ENCODE measurements at regions not wholly inside any gene's neighbourhood (a gene's known extent, or its start where the extent isn't known, plus 50 kb on each side); places are given as distances from the start of the nearest gene placed in this dataset.
"Not testable (repeated sequence)": the region's sequence is repeated elsewhere in the genome, so short reads cannot be mapped to it uniquely, and the experiment has no call there.

DNA sequence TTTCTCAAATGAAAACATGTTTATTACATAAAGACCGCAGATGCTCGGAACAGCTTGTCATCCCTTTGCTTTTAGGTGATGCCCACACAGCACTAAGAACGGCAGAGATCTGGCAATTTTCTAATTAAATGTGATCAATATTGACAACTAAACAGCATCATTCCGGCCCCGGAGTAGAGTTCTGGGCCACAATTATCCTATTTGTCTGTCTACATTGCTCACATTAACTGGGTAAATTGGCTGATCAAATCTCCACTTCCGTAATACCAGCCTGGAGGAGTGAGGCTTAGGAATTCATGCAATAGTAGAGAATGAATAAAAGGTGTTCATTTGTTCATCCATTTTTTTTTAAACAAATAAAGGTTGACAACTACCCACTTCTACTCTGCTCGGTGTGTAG, 245.1 kb upstream of the C9orf72 start:
- no peak for DNase-seq (ENCODE audit: low read depth)

DNA sequence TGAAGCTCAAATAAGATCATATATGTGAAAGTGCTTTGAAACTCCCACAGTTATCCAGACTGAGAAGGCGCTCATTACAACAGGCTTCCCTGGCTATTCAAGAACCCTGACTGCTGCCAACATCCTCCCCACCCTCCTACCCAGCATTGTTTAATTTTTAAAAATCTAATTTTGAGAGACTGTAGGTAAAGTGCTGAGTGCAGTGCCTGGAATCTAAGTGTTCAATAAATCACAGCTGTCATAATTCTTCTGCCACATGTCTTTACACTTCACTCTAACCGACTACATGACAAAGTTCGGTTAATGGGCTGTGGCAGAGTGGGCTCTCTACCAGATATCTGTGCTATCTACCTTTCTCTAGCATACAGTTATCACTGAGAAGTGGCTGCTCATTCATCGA, 255.6 kb upstream of the C9orf72 start:
- DNase-seq (ENCODE audit: low read depth) = no peak

DNA sequence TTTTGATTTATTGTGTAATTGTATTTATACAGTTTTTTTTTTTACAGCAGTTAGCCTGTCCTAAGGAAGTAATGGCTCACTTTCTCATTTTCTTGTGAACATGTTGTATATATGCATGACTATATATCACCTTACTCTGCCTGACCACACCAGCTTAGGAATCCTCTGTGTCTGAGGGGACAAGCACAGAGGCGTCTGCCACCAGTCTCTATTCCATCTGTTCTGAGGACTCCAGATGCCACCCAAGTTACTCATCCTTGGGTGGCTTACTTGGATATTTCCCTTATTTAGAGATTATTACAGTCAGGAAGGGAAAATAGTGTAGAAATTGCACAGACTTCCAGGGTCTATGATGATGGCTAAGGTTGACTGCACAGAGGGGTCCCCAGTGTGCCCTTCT, 256.3 kb upstream of the C9orf72 start:
- no peak for DNase-seq (ENCODE audit: low read depth)

DNA sequence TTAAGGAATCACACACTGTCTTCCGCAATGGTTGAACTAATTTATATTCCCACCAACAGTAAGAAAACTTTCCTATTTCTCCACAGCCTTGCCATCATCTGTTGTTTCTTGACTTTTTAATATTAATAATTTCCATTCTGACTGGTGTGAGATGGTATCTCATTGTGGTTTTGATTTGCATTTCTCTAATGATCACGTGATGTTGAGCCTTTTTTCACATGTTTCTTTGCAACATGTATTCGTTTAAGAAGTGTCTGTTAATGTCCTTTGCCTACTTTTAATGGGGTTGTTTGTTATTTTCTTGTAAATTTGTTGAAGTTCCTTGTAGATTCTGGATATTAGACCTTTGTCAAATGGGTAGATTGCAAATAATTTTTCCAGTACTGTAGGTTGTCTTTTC, 258.8 kb upstream of the C9orf72 start:
- DNase-seq (ENCODE audit: low read depth) = not testable (repeated sequence)

DNA sequence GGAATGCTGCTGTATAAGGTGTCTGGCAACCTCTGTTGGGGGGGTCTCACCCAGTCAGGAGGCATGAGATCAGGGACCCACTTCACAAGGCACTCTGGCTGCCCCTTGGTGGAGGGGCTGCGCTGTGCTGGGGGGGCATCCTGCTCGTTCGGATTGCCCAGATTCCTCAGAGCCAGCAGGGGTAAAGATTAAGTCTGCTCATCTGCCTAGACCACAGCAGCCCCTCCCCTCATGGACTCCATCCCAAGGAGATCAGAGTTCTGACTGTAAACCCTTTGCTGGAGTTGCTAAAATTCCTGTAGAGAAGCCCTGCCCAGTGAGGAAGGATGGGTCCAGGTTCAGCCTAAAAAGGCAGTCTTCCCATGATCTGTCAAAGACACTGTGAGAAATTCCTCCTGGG, 262.0 kb upstream of the C9orf72 start:
- DNase-seq (ENCODE audit: low read depth) = no peak

DNA sequence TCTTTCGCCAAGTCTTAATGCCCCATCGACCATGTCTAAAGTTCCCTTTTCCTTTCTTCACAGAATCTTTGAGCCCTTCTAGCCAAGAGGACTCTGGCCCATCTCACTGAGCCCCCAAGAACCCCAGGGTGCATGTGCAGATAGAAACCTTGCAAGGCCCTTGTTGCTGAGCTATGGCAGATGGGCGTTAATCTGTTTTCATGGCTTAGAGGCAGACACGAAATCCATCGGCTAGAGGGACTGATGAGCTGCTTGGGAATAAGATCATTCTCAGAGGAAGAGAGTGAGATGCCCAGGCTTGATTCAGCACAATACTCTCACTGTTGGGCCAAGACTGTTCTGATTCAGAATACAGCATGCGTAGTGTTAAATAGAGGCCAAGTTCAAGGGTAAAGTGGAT, 262.5 kb upstream of the C9orf72 start:
- DNase-seq (ENCODE audit: low read depth) = no peak

DNA sequence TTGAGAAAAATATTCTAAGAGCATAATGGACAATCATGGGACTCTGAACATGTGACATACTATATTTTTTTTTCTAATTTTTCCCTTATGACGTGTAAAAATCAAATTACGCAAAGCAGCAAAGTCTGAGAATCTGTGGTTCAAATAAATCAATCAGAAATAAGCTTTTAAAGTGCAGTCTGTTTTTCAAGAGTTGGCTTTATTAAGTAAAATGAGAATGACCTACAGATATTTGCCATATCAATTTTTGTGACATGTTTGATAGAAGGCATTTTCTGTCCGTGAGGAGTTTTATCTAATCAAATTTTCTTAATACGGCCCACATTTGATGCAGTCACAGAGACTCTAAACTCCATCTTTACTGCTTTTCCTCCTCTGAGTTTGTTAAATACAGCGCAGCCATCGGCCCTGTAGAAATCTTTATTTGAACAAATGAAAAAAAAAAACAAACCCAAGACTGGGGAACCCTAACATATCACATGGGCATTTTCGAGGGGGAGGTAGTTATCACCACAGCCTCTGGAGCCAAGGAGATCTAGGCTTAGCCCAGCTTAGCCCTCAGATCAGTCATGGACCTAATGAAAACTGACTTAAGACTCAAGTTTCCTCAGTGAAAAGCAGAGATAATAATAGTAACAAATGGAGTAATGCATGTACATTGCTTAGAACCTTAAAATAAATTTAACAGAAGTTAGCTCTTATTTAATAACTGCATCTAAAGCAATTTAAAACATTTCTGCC, 263.6 kb upstream of the C9orf72 start:
- DNase-seq (ENCODE audit: low read depth) = no peak

DNA sequence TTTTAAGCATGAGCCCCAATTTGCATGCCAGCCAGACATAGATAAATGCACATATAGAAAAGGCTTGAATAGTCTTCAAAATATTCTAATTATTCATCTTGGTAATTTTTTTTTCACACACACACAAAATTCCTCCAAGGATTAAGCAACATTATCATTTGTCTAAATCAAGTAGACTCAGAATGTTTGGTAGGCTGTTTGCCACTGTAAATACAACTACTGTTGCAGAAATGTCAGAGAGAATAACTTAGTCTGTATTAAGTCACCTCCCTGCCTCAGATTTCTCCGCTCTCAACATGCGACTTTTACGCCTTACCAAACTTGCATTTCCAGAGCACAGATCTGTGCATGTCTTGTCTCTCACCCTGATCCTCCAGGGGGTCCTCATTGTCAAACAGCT, 265.6 kb upstream of the C9orf72 start:
- DNase-seq (ENCODE audit: low read depth) = no peak

DNA sequence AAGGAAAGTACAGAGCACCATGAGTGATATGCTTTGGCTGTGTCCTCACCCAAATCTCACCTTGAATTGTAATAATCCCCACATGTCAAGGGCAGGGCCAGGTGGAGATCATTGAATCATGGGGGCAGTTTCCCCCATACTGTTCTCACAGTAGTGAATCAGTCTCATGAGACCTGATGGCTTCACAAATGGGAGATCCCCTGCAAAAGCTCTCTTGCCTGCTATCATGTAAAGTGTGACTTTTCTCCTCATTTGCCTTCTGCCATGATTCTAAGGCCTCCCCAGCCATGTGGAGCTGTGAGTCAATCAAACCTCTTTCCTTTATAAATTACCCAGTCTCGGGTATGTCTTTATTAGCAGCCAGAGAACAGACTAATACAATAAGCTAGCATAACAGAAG, 266.5 kb upstream of the C9orf72 start:
- not testable (repeated sequence) for DNase-seq (ENCODE audit: low read depth)

DNA sequence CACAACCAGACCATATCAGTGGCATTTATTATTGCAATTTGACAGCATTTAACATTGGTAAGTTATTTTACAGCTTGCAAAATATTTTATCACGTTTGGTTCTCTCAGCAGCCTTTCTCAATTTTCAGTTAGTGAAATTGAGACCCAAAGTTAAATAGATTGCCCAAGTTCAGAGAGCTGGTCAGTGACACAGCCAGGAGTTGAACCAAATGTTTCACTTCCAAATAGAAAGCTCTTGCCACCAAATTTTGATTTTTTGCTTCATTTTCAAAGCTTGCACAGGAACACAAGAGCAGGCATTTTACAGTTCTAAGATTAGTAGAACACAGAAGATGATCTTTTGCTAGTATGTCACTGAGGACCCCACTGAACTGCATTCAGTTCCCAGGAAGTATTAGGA, 271.5 kb upstream of the C9orf72 start:
- DNase-seq (ENCODE audit: low read depth) = no peak

DNA sequence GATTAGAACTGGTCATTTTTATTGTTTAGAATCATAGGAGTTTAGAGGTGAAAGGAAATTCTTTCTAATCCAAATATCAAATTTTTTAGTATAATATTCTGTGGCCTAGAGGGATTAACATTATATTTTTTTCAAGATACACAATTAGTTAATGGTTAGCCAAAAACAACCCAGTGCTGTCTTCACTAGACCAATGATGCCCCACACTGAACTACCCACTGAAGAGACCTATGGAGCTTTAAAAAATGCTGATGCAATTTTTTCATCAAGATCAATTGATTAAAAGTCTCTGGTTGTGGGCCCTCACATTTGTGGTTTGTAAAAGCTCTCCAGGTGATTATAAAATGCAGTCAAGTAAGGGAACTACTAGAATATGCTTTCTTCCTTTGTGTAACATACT, 274.1 kb upstream of the C9orf72 start:
- DNase-seq (ENCODE audit: low read depth) = no peak

DNA sequence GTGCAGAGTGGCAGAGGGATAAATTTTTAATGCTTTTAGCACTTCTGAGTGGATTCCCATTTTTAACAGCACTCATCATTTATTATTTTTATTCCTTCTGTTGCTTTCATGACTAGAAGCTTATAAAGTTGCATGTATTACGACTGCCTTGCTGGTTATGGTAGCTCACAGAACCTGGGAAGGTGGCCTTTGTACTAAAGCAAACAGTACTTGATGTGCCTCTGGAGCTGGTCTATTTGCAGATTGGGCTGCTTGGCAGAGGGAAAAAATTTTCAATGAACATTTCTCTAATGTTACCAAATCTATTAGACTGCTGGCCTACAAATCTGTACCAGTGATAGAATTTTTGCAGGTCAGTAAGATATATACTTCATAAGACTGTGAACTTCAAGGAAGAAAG, 274.5 kb upstream of the C9orf72 start:
- no peak for DNase-seq (ENCODE audit: low read depth)

DNA sequence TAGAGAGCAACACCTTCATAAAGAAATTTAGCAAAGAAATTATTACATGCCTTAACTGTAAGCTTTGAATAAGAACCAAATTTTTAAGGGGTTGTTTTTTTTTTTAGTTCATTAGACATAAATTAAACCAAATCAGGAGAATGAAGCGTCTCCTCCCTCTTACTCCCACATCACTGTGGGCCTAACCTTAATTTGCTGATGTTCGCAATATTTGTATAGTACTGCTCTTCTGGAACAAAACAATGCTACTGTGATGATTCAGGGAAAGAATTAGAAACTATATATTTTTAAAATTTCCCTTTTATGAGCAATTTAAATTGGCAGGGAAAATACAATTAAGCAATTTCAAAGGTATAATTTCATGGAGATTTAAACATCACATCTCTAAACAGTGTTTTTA, 275.0 kb upstream of the C9orf72 start:
- DNase-seq (ENCODE audit: low read depth) = no peak

DNA sequence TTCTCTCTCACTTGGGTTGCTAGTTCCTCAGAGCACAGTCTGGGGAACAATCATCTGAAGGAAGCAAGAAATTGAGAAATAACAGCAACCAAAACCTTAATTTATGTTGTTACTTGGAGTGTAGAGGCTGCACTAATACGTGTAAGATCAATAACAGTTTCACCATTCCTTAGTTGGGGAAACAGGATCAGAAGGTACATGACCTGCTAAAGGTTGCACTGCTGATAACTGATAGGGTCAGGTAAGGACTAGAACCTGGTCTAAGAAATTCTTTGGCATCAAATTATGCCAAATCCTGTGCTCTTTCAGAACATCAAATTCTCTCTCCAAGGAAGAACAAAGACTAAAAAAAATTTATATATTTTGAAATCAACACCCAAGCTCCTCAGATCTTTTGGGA, 278.6 kb upstream of the C9orf72 start:
- DNase-seq (ENCODE audit: low read depth) = no peak

DNA sequence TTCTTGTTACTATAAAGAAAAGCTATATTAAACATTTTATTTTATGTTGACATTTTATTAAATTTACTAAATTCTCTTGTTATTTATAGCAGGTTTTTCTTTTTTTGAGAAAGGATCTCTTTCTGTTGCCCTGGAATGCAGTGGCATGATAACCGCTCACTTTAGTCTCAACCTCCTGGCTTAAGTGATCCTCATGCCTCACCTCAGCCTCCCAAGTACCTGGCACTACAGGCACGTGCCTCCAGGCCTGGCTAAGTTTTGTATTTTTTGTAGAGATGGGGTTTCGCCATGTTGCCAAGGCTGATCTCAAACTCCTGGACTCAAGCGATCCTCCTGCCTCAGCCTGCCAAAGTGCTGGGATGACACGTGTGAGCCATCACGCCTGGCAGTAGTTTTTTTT, 280.2 kb upstream of the C9orf72 start:
- no peak for DNase-seq (ENCODE audit: low read depth)

DNA sequence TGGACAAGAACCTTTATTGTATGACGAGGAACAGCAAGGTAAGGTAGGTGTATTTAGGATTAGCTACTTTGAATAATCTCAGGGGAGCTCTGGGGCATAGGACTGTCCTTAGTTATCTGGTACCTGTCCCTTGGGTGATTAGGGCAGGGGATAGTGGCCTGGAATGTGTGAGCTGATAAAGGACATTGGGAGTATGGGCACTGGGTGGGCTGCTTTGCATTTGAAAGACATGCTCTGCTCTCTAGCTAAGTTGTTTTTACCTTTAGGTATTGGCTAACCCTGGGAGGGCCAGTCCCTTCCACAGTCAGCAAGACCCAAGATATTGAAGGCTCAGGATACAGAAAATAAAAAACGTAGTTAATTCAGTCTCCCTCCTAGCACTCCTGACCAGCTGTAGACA, 282.8 kb upstream of the C9orf72 start:
- DNase-seq (ENCODE audit: low read depth) = no peak

DNA sequence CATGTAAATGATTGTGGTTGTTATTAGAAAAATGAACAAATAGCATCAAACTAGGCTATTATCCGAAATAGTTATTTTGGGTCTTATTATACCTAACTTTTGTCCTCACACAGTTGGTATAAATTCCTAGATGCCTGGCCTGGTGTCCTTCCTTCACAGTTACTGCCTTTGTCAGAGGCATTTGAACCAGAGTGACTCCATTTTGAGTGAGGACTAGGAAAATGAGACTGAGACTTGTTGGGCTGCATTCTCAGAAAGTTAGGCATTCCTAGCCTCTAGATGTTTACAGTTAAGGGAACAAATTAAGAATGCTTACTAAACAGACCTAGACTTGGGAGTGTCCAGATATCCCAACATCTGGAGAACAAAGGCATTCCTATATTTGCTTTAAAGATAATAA, 283.5 kb upstream of the C9orf72 start:
- no peak for DNase-seq (ENCODE audit: low read depth)

DNA sequence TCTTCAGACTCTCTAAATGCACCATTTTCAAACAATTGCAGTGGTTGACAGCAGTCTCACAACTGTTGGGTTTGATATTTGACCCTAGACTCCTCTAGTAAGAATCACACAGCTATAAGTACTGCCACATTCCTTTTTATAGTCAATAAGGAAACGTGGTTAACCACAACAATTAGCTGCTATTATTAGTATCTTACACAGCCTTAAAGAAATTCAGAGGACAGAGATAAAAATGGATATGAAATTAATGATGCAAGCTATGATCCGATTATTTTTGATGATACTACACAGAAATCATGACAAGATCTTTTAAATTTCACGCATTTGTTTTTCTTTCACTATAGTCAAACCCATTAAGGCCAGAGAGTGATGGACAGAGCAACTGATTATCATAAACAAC, 288.6 kb upstream of the C9orf72 start:
- no peak for DNase-seq (ENCODE audit: low read depth)

DNA sequence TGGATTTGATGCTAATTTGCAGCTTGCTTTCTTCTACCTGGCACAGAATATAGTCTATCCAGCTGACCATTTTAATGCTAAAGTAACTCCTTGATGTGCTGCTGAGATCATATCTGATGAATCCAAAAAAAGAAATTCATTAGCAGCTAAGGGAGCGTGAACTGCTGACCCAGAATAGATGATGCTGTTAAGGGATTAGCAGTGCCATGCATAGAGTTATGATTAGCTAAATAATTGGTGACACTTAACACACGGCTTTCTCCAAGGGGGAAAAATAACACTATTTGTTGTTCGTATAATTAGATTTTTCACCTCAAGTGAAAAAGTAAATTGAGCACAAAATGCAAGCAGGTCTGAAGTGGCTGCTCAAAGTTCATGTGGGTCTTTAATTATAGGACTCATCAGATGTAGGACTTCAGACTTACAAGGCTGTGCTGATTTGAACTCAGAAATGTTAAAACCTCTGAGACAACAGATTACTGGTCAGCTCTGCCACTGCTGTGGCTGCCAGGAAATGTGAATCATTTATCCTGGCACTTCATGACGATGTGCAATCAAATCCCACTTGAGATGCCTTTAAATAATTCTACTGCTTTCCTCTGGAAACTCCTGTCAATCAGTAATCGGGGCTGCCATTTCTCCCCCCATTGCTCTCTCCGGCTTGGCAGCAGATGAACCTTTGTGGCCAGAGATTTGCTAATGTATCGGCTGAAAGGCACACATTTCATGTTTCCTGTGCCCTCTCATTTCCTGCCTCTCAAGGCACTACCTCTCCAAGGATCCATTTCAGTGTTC, 291.6 kb upstream of the C9orf72 start:
- no peak for DNase-seq (ENCODE audit: low read depth)

DNA sequence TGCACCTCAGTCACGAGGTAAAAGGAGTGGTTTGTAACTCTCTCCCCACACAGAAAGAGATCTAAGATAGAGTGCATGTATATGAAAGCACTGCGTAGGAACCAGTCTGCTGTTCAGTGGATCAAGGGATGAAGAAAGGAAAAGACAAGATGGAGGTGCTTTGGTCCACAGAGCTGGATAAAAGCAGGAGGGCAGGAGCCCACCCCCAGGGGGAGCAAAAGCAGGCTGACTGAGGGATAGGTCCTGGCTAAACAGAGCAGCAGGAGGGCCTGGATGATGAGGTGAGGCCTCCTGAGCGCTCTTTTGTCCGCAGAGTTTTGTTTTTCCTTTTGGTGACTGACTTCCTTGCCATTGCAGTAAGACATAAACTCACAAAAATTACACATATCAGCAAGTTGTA, 293.5 kb upstream of the C9orf72 start:
- DNase-seq (ENCODE audit: low read depth) = no peak

DNA sequence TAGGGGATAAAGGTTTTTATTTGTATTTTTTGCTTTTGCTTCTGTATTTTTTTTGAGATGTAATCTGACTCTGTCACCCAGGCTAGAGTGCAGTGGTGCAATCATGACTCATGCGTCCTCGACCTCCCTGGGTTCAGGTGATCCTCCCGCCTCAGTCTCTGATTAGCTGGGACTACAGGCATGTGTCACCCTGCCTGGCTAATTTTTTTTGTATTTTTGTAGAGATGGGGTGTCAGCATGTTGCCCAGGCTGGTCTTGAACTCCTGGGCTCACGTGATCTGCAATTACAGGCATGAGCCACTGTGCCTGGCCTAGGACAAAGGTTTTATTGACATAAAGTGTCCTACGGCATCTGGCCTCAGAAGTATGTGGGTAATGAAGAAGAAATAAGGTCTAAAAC, 297.1 kb upstream of the C9orf72 start:
- DNase-seq (ENCODE audit: low read depth) = no peak

DNA sequence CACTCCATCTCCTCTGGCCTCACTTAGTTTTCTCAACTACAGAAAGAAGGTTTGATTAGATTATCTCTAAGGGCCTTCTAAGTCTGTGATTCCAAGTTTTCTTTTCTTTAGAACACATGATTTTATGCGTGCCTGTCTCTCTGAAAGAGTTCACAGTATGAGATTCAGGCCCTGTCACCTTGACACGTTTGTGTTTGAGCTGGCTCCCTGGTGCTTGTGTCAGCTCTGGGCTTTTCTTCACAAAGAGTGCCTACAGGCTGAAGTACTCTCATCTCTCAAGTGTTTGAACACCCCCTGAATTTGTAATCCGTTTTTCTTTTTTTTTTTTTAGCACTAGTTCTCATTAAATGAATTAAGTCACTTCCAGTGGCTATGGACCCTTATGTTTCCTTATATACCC, 306.9 kb upstream of the C9orf72 start:
- DNase-seq (ENCODE audit: low read depth) = no peak

DNA sequence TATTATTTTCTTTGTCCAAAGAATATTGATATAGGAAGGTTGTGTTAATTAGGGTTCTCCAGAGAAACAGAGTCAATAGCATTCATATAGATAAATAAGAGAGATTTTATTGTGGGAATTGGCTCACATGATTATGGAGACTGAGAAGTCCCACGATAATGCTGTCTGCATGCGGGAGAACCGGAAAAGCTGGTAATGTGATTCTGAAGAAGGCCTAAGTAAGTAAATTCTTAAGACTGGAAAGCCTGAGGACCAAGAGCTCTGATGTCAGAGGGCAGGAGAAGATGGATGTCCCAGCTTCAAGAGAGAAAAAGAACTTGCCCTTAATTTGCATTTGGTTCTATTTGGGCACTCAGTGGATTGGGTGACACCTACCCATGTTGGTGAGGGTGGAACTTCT, 307.4 kb upstream of the C9orf72 start:
- DNase-seq (ENCODE audit: low read depth) = no peak
